Caco-2 (cell line): ENCODE measurements at regions not wholly inside any gene's neighbourhood (a gene's known extent, or its start where the extent isn't known, plus 50 kb on each side); places are given as distances from the start of the nearest gene placed in this dataset.

Experiments used
- BruUV-seq: library from RNA; stranded (reverse); fragments of 400-500 nt; replicated peaks from 2 replicates; lab custom pipeline; 2021; lab: Mats Ljungman, UMichigan
- CTCF ChIA-PET: fragments of 300-600 bp; sonication (Branson Sonifier 250); formaldehyde crosslinking; loops from one replicate; lab custom pipeline; 2022; ENCODE audit warnings: antibody characterized with exemption; lab: Charles Lee
- POLR2A ChIA-PET: fragments of 300-600 bp; sonication (Branson Sonifier 250); formaldehyde crosslinking; loops from one replicate; lab custom pipeline; 2022; ENCODE audit warnings: antibody characterized with exemption; lab: Charles Lee
- DNase-seq, 2 experiments: peaks; one replicate each; pipeline versions ENCODE4 v3.0.0 to v3.0.0-alpha.2; 2020 to 2022
- H3K27me3 ChIP-seq: replicated peaks from 2 replicates; pipeline ENCODE4 v1.6.0; 2011; ENCODE audit warnings: low read length; ENCODE audit not compliant: control insufficient read depth, insufficient read depth
- H3K36me3 ChIP-seq: 2 replicates; pipeline ENCODE4 v1.5.1; 2011; ENCODE audit warnings: low read length; ENCODE audit not compliant: control insufficient read depth, insufficient read depth
- H3K4me1 ChIP-seq: fragments of 250-450 bp; sonication (Bioruptor Pico); 2 replicates; pipeline ENCODE4 v1.5.1; 2020; ENCODE audit warnings: mild to moderate bottlenecking
- H3K4me3 ChIP-seq: 2 replicates; pipeline ENCODE4 v1.5.1; 2011; ENCODE audit warnings: low read depth, mild to moderate bottlenecking, control low read depth, low read length
- H3K9me3 ChIP-seq: fragments of 250-450 bp; sonication (Bioruptor Pico); 2 replicates; pipeline ENCODE4 v1.5.1; 2020; ENCODE audit warnings: mild to moderate bottlenecking, moderate library complexity
- H3K27ac Mint-ChIP-seq: one replicate; pipeline ENCODE4 v1.8.0; 2022; ENCODE audit warnings: mixed read lengths; ENCODE audit not compliant: unreplicated experiment
- H3K27me3 Mint-ChIP-seq: one replicate; pipeline ENCODE4 v1.8.0; 2022; ENCODE audit warnings: mixed read lengths; ENCODE audit not compliant: insufficient read depth, unreplicated experiment
- H3K36me3 Mint-ChIP-seq: one replicate; pipeline ENCODE4 v1.8.0; 2022; ENCODE audit warnings: mild to moderate bottlenecking, mixed read lengths; ENCODE audit not compliant: insufficient read depth, unreplicated experiment
- H3K4me1 Mint-ChIP-seq: one replicate; pipeline ENCODE4 v1.8.0; 2022; ENCODE audit warnings: low read depth, mixed read lengths; ENCODE audit not compliant: unreplicated experiment
- H3K4me3 Mint-ChIP-seq: one replicate; pipeline ENCODE4 v1.8.0; 2022; ENCODE audit warnings: mild to moderate bottlenecking, moderate library complexity, mixed read lengths; ENCODE audit not compliant: unreplicated experiment
- H3K9me3 Mint-ChIP-seq: one replicate; pipeline ENCODE4 v1.8.0; 2022; ENCODE audit warnings: mixed read lengths; ENCODE audit not compliant: unreplicated experiment
- CTCF ChIP-seq, 2 experiments: fragments of 200-600 bp in 1 of 2; IDR thresholded peaks; 1 replicate in 1 of 2; 2 replicates in 1 of 2; pipeline versions ENCODE4 v1.5.1 to v1.8.0; 2011 to 2022; ENCODE audit warnings: antibody characterized with exemption in 1 of 2, control low read depth in 1 of 2, inconsistent platforms in 1 of 2, low read depth in 1 of 2, low read length in 1 of 2, mild to moderate bottlenecking in 1 of 2, moderate library complexity in 1 of 2; ENCODE audit not compliant: insufficient read depth in 1 of 2, severe bottlenecking in 1 of 2, unreplicated experiment in 1 of 2
- intact Hi-C: fragments of 100-400 bp; cut with micrococcal nuclease; formaldehyde crosslinking; loops from one replicate; pipeline ENCODE4 v1.10.0; 2022; ENCODE audit not compliant: unreplicated experiment

- H3K27ac Mint-ChIP-seq, result no peak overlapping the region
- H3K36me3 ChIP-seq, result no peaks in the 10 kb centered on the region
- intact Hi-C loops, result no loop called here
These were observed 1162.0 kb upstream of the TMPRSS15 start for GRCh38 chr21:19565587-19565986.

GRCh38 chr21:19566975-19567374, 1163.4 kb upstream of the TMPRSS15 start:
- no peak for DNase-seq
- Histone ChIP-seq H3K9me3 (no peaks in the 10 kb centered on the region), H3K36me3 (no peaks in the 10 kb centered on the region), H3K27me3 (no peaks in the 10 kb centered on the region), H3K4me1 (no peaks in the 10 kb centered on the region), H3K4me3 (no peak overlapping the region)
- ChIA-PET CTCF (no interaction called here), POLR2A (no interaction called here)
- H3K4me3 Mint-ChIP-seq, result no peak overlapping the region
- no peaks in the 10 kb centered on the region for H3K9me3 Mint-ChIP-seq
- BruUV-seq, result no TSS peak
- TF ChIP-seq CTCF (IDR thresholded peaks at IDR 0.05; ENCODE audit: insufficient read depth in 1 of 2, low read depth in 1 of 2, low read length in 1 of 2, severe bottlenecking in 1 of 2, unreplicated experiment in 1 of 2), result no peak
- intact Hi-C loops, result no loop called here
- H3K36me3 Mint-ChIP-seq, result no peaks in the 10 kb centered on the region
- H3K27ac Mint-ChIP-seq, result no peak overlapping the region
- H3K4me1 Mint-ChIP-seq, result no peaks in the 10 kb centered on the region
- no peaks in the 10 kb centered on the region for H3K27me3 Mint-ChIP-seq

More at GRCh38 chr21:19565587-19565986, 1162.0 kb upstream of the TMPRSS15 start:
- Histone ChIP-seq H3K4me1 (no peaks in the 10 kb centered on the region), H3K27me3 (no peaks in the 10 kb centered on the region), H3K9me3 (no peaks in the 10 kb centered on the region), H3K4me3 (no peak overlapping the region)
- ChIA-PET POLR2A (no interaction called here), CTCF (no interaction called here)
- Mint-ChIP-seq H3K4me3 (no peak overlapping the region), H3K36me3 (no peaks in the 10 kb centered on the region), H3K27me3 (no peaks in the 10 kb centered on the region), H3K9me3 (no peaks in the 10 kb centered on the region), H3K4me1 (no peaks in the 10 kb centered on the region)
- no peak for DNase-seq
- no peak for TF ChIP-seq CTCF (IDR thresholded peaks at IDR 0.05; ENCODE audit: insufficient read depth in 1 of 2, low read depth in 1 of 2, low read length in 1 of 2, severe bottlenecking in 1 of 2, unreplicated experiment in 1 of 2)
- BruUV-seq, result no TSS peak

GRCh38 chr21:19577381-19577780, 1173.8 kb upstream of the TMPRSS15 start:
- Histone ChIP-seq H3K27me3 (no peaks in the 10 kb centered on the region), H3K4me1 (no peaks in the 10 kb centered on the region), H3K4me3 (no peak overlapping the region), H3K9me3 (no peaks in the 10 kb centered on the region), H3K36me3 (no peaks in the 10 kb centered on the region)
- no peak for TF ChIP-seq CTCF (IDR thresholded peaks at IDR 0.05; ENCODE audit: insufficient read depth in 1 of 2, low read depth in 1 of 2, low read length in 1 of 2, severe bottlenecking in 1 of 2, unreplicated experiment in 1 of 2)
- Mint-ChIP-seq H3K27ac (no peak overlapping the region), H3K4me1 (no peaks in the 10 kb centered on the region), H3K9me3 (no peaks in the 10 kb centered on the region), H3K36me3 (no peaks in the 10 kb centered on the region), H3K27me3 (peaks cover under 1% of the 10 kb centered on the region), H3K4me3 (no peak overlapping the region)
- POLR2A ChIA-PET, result no interaction called here
- CTCF ChIA-PET, result no interaction called here
- DNase-seq, result no peak
- no TSS peak for BruUV-seq
- intact Hi-C loops, result no loop called here
